Cardiac fibroblast (primary cell): ENCODE measurements at regions not wholly inside any gene's neighbourhood (a gene's known extent, or its start where the extent isn't known, plus 50 kb on each side); places are given as distances from the start of the nearest gene placed in this dataset.

Experiments used
- DNase-seq, 2 donors: peaks; one replicate each; pipeline versions ENCODE4 v3.0.0 to v3.0.0-alpha.2; 2010; ENCODE audit warnings: low read depth in 2 of 2
- H3K4me3 ChIP-seq, 2 donors: replicated peaks in 1 of 2; 1 replicate in 1 of 2; 2 replicates in 1 of 2; pipeline ENCODE4 v1.5.1; 2011; ENCODE audit warnings: low read depth in 2 of 2, low read length in 2 of 2, mild to moderate bottlenecking in 2 of 2, moderate library complexity in 1 of 2
- TF ChIP-seq, protein P1 (sequence below): IDR thresholded peaks from one replicate; pipeline ENCODE4 v1.5.1; 2011; ENCODE audit warnings: low read depth, mild to moderate bottlenecking, low read length, inconsistent platforms

DNA sequence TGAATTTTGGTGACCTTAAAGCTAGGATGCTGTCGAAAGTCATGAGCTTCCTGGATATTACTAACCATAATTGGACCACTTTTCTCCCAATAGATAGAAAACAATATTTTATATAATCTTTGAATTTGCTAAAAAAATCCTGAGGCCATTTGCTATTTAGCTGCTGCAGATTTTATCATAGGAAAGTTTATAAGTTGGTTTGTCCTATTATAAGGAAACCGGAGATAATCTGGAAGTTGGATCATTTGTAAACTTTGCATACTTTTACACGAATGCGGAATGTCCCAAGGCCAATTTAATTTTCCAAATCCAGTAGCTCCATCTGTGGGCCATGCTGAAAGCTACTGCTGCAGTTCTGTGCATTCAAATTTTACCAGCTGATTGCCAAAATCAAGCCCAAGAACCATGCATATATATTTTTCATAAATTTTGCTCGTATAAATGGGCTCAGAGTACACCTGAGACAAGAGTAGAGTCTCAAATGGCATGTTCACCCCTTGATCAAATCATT is 378.3 kb downstream of the FAM181B start:
- TF ChIP-seq, protein P1, sequence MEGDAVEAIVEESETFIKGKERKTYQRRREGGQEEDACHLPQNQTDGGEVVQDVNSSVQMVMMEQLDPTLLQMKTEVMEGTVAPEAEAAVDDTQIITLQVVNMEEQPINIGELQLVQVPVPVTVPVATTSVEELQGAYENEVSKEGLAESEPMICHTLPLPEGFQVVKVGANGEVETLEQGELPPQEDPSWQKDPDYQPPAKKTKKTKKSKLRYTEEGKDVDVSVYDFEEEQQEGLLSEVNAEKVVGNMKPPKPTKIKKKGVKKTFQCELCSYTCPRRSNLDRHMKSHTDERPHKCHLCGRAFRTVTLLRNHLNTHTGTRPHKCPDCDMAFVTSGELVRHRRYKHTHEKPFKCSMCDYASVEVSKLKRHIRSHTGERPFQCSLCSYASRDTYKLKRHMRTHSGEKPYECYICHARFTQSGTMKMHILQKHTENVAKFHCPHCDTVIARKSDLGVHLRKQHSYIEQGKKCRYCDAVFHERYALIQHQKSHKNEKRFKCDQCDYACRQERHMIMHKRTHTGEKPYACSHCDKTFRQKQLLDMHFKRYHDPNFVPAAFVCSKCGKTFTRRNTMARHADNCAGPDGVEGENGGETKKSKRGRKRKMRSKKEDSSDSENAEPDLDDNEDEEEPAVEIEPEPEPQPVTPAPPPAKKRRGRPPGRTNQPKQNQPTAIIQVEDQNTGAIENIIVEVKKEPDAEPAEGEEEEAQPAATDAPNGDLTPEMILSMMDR, result no peak
- H3K4me3 ChIP-seq, result no peak overlapping the region
- no peak for DNase-seq

DNA sequence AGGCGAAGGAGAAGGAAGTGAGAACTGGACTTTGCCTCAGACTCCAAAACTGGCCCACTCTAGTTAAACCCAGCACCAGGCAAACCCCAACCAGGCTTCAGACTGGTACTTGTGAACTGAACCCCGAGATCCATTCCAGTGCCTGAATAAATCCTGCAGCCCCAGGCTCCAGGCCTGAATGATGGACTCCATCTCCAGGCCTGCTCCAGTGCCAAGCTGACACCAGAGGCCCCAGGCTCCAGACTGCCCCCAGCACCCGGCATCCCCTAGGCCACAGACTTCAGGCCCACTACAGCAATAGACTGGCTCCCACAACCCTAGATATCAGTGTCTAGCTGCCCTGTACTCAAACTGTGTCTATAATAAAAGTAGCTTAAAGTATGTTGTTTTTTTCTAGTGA is 406.8 kb downstream of the FAM181B start:
- TF ChIP-seq, protein P1, result no peak
- DNase-seq, result no peak
- no peak overlapping the region for H3K4me3 ChIP-seq

DNA sequence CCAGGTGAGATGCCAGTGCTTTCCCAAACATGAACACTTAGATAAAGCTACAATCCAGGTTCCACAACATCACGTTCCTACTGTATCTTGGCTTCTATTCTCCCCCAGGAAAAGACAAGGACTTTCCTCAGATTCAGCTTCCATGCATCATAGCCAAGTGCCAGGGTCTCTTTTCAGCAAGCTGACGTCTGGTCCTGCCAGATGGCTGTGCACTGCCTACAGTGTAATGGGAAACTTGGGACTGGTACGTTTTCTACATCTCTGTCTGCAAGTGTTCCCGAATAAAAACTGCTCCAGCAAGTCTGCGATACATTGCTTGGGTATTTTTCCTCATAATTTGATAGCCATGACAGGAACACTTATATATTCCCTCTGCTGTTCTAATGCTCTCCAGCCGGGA is 412.5 kb downstream of the FAM181B start:
- H3K4me3 ChIP-seq, result no peak overlapping the region
- no peak for DNase-seq
- TF ChIP-seq, protein P1, result no peak

DNA sequence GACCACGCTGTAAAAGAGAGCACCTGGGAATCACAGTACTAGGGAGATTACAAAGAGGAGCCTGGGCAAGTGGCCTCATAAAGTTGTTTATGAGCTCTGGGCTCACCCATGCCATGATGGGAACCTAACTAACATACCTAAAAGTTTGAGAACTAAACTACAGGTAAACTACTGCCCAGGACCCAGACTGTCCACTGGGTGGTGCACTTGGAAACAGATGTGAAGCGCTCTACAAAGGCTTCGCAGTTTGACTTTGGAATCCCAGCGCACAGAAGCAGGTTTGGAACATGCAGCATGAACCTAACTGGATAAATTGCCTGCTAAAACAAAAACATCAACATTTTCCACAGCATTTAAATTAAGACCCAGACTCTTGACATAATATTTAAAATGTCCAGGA is 418.6 kb downstream of the FAM181B start:
- no peak overlapping the region for H3K4me3 ChIP-seq
- no peak for DNase-seq
- TF ChIP-seq, protein P1, result no peak

DNA sequence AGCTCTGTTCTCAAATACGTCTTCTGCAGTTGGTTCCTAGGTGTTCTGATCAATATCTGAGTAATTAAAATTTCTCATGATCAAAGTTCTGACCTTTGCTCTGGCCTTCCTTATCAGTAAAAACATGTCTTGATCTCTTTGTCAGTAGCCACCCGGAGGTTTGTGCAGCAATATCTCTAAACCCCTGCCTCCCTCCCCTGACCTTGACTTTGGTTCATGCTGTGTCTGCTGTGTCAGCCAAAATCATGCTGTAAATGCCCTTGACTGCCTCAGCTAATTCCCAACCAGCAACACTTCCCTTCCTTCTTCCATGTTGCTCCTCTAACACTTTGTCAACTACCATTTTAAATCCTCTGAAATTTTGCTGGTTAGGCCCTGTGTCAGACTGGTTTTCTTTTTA is 424.7 kb downstream of the FAM181B start:
- DNase-seq, result no peak
- H3K4me3 ChIP-seq, result no peak overlapping the region
- TF ChIP-seq, protein P1, result no peak

DNA sequence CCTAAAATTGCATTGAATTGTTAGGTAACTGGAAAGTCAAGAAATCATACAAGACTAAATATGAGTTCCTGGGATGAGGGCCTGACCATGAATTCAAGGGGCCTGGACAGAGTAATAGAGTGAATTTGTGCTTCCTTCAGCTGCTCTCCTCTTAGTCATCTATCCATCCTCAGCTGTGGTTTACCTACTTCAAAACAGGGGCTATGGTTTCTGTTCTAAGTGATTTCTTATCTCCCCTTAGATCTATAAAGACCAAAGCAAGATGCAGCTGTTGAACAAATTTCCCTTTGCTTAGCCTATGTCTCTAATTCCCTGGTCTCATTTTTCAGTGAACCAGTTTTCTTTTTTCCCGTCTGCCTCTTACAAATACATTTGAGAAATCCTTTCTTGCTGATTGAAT is 428.5 kb downstream of the FAM181B start:
- no peak for DNase-seq
- H3K4me3 ChIP-seq, result no peak overlapping the region
- TF ChIP-seq, protein P1, result no peak

DNA sequence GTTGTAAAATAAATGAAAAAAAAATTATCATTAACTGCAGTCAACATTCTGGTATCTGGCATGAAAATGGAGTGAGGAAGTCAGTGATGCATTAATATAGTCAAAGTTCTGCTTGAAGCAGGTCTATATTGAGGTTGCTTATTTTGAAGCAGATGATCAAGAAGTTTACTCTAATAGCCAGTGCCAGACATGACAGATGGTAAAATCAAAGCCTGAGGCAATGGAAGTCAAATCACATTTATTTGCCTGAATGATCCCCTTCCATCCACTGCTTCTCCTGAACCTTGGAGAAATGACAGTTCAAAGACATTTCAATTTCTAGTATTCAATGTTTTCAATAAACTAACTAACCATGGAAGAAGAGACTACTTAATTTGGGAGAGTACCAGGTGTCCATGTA is 430.0 kb downstream of the FAM181B start:
- TF ChIP-seq, protein P1, result no peak
- no peak overlapping the region for H3K4me3 ChIP-seq
- no peak for DNase-seq
